Gastroesophageal sphincter (tissue), 3 donors: ENCODE measurements at regions not wholly inside any gene's neighbourhood (a gene's known extent, or its start where the extent isn't known, plus 50 kb on each side); places are given as distances from the start of the nearest gene placed in this dataset.

ENCODE experiments used
- CTCF ChIP-seq, 4 experiments: fragments of 200-600 bp in 2 of 4; fragments of 450-650 bp in 2 of 4; sonication (generic) in 1 of 4; IDR thresholded peaks; one replicate each; pipeline ENCODE4 v1.5.1; 2017 to 2019; ENCODE audit warnings: antibody characterized with exemption in 4 of 4, mild to moderate bottlenecking in 2 of 4, moderate library complexity in 2 of 4
- EP300 ChIP-seq: sonication (generic); formaldehyde crosslinking; IDR thresholded peaks from one replicate; pipeline ENCODE4 v1.6.1; 2017; ENCODE audit warnings: antibody characterized with exemption, mild to moderate bottlenecking
- POLR2A ChIP-seq, 2 donors: fragments of 450-650 bp; IDR thresholded peaks; one replicate each; pipeline ENCODE4 v1.6.1; 2017; ENCODE audit warnings: antibody characterized with exemption in 2 of 2, mild to moderate bottlenecking in 2 of 2, moderate library complexity in 1 of 2
- POLR2AphosphoS5 ChIP-seq: sonication (generic); formaldehyde crosslinking; IDR thresholded peaks from one replicate; pipeline ENCODE4 v1.6.1; 2017; ENCODE audit warnings: antibody characterized with exemption

GRCh38 chr1:222065234-222065633, 323.3 kb upstream of the DUSP10 start:
- no peak for TF ChIP-seq CTCF (IDR thresholded peaks at IDR 0.05)
- no peak for TF ChIP-seq POLR2AphosphoS5
- TF ChIP-seq POLR2A (IDR thresholded peaks at IDR 0.05) = no peak
- TF ChIP-seq EP300 = no peak
